Naive B cell (primary cell): ENCODE measurements at regions not wholly inside any gene's neighbourhood (a gene's known extent, or its start where the extent isn't known, plus 50 kb on each side); places are given as distances from the start of the nearest gene placed in this dataset.

Source experiments
- ATAC-seq, 2 donors: fragments of 150-1000 bp; cut with Tn5 transposase; 2 replicates each; pipeline ENCODE4 v1.10.0; 2021; ENCODE audit warnings: low read depth in 2 of 2, mild to moderate bottlenecking in 2 of 2, moderate library complexity in 2 of 2
- DNase-seq: peaks from one replicate; pipeline ENCODE4 v3.0.0; 2022
- H3K27ac Mint-ChIP-seq, 6 donors: one replicate each; pipeline ENCODE4 v1.8.0; 2020 to 2022; ENCODE audit warnings: mild to moderate bottlenecking in 6 of 6, mixed read lengths in 6 of 6, moderate library complexity in 5 of 6, inconsistent platforms in 2 of 6
- H3K27me3 Mint-ChIP-seq, 3 donors: one replicate each; pipeline ENCODE4 v1.8.0; 2021 to 2022; ENCODE audit warnings: mixed read lengths in 3 of 3, mild to moderate bottlenecking in 1 of 3
- H3K36me3 Mint-ChIP-seq, 2 donors: one replicate each; pipeline ENCODE4 v1.8.0; 2020 to 2022; ENCODE audit warnings: mixed read lengths in 2 of 2, inconsistent platforms in 1 of 2, mild to moderate bottlenecking in 1 of 2
- H3K4me1 Mint-ChIP-seq, 3 donors: one replicate each; pipeline ENCODE4 v1.8.0; 2020 to 2022; ENCODE audit warnings: mixed read lengths in 3 of 3, inconsistent platforms in 1 of 3, mild to moderate bottlenecking in 1 of 3, moderate library complexity in 1 of 3
- H3K4me3 Mint-ChIP-seq, 8 donors: one replicate each; pipeline ENCODE4 v1.8.0; 2020 to 2022; ENCODE audit warnings: mild to moderate bottlenecking in 8 of 8, mixed read lengths in 8 of 8, moderate library complexity in 8 of 8, inconsistent platforms in 2 of 8
- H3K9me3 Mint-ChIP-seq, 7 donors: one replicate each; pipeline ENCODE4 v1.8.0; 2020 to 2022; ENCODE audit warnings: mixed read lengths in 7 of 7, mild to moderate bottlenecking in 5 of 7, inconsistent platforms in 2 of 7, moderate library complexity in 1 of 7

DNA sequence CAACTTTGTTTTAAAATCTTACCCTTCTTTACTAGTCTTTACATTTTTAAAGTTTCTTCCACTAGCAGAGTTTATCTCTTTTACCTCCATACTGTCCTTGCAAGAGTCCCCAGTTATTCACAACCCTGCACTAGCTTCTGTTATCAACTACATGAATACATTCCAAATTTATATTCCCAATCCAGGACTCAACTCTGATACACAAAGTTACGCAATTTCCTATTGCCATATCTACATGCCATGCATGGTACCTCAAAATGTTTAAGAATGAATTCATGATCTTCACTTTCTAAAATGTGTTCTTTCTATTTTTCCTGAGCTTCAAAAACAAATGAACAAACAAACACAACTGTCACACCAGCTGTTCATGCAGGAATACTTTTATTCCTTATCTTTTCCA lies 668.7 kb downstream of the CDH18 start:
- H3K27me3 Mint-ChIP-seq: no peaks in the 10 kb centered on the region
- H3K36me3 Mint-ChIP-seq: no peaks in the 10 kb centered on the region
- H3K4me1 Mint-ChIP-seq: no peaks in the 10 kb centered on the region
- peaks cover 0 to 12% (median 5%) of the 10 kb centered on the region in 7 donors for H3K9me3 Mint-ChIP-seq
- ATAC-seq (no peak), DNase-seq (no peak)
- no peak overlapping the region for H3K4me3 Mint-ChIP-seq
- no peak overlapping the region for H3K27ac Mint-ChIP-seq

DNA sequence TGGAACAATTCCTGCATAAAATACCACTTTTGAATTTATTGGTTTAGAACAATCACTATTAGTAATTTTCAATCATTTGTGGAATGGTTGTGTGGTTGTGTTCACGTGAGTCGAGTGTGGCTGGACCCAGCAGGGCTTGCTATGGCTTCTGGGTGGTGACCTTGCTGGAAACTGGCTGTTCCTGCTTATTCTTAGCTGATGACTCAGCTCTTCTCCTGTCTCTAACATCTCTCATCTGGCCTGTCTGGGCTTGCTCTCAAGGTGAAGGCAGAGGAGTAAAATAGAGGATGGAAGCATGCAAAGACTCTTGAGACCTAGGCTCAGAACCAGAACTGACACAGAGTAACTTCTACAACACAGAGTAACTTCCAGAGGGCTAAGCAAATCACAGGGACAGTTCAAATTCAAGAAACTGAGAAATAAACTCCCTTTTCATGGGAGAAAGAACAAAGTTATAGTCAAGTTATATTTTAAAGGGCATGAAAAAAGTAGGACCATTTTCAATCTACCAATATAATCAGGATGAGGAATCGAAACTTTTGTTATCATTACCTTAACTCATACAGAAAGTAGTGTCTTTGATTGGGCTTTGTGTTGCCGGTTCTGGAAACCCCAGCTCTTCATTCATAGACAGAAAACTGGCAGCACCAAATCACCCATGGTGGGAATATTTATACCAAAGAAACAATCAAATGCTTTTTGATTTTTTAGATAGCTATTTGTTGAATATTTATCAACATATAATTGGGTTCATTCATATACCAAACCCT lies 665.1 kb downstream of the CDH18 start:
- Mint-ChIP-seq H3K9me3 (peaks cover 0 to 8% (median 4%) of the 10 kb centered on the region in 7 donors), H3K27me3 (no peaks in the 10 kb centered on the region), H3K36me3 (no peaks in the 10 kb centered on the region)

DNA sequence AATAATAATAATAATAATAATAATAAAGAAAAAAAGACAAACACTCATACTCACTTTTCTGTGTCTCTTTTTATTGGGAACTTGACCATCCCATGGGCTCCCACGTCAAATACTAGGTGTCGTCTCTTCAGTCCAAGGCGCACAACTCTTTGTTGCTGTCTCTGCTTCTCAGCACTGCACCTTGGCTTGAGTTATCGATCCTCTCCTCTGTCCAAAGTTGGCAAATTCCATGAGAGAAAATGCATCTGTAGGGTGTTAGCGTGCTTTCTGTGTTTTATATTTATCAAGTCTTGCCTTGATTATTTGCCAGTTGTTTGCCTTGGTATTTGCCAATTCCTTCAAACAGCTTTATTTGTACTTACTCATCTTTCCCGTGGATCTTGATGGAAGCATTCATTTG lies 653.7 kb downstream of the CDH18 start:
- DNase-seq (no peak), ATAC-seq (no peak)
- Mint-ChIP-seq H3K4me1 (no peaks in the 10 kb centered on the region), H3K27ac (no peak overlapping the region), H3K36me3 (no peaks in the 10 kb centered on the region), H3K27me3 (no peaks in the 10 kb centered on the region), H3K4me3 (no peak overlapping the region), H3K9me3 (peaks cover 0 to 15% (median 7%) of the 10 kb centered on the region in 7 donors)

More for the DNA sequence above, 665.1 kb downstream of the CDH18 start:
- no peaks in the 10 kb centered on the region for H3K4me1 Mint-ChIP-seq
- no peak overlapping the region for H3K4me3 Mint-ChIP-seq
- DNase-seq: no peak
- no peak for ATAC-seq
- peak overlapping the region in 1 of 6 donors; percentile 14 for H3K27ac Mint-ChIP-seq

DNA sequence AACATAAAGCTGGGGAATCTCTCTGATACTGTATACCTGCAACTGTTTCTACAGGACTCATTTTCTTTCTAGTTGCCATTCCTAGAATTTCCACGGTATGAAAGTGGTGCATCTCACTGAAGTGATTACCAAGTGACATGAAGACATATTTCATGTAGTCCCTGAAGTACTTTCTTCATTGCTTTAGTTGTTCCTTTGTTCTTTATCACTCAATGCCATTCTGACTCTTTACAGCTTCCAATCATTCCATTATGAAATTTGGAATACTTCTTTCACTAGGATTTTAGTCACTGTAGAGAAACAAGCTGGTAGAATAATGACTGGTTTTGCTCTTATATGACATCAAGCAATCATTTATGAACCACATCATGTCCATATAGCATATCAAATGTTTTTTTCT lies 645.1 kb downstream of the CDH18 start:
- DNase-seq: no peak

DNA sequence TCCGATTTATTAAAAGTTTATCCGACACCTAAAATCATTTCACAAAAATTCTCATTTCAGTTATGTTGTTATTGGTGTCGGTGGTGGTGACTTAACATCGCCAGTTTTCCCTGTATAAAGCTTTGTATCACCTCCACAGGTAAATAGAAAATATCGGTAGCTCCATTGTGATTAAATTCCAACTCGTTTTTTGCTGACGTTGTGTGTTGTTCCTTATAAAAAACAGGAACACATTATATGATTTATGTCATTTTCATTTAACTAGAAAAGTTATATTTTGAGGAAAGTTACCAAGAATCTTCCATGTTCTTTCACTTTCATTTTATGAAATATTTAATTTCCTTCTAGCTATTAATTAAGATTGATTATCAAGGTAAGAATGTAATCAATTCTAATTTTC lies 635.9 kb downstream of the CDH18 start:
- H3K36me3 Mint-ChIP-seq: no peaks in the 10 kb centered on the region
- H3K9me3 Mint-ChIP-seq: peaks cover 0 to 4% (median 0%) of the 10 kb centered on the region in 7 donors
- no peak for DNase-seq
- H3K27me3 Mint-ChIP-seq: no peaks in the 10 kb centered on the region
- no peaks in the 10 kb centered on the region for H3K4me1 Mint-ChIP-seq
- H3K4me3 Mint-ChIP-seq: no peak overlapping the region
- H3K27ac Mint-ChIP-seq: no peak overlapping the region
- no peak for ATAC-seq

More for the DNA sequence above, 645.1 kb downstream of the CDH18 start:
- Mint-ChIP-seq H3K4me3 (no peak overlapping the region), H3K4me1 (no peaks in the 10 kb centered on the region), H3K9me3 (peaks cover 0 to 9% (median 3%) of the 10 kb centered on the region in 7 donors), H3K27ac (no peak overlapping the region), H3K36me3 (no peaks in the 10 kb centered on the region), H3K27me3 (no peaks in the 10 kb centered on the region)
- no peak for ATAC-seq

DNA sequence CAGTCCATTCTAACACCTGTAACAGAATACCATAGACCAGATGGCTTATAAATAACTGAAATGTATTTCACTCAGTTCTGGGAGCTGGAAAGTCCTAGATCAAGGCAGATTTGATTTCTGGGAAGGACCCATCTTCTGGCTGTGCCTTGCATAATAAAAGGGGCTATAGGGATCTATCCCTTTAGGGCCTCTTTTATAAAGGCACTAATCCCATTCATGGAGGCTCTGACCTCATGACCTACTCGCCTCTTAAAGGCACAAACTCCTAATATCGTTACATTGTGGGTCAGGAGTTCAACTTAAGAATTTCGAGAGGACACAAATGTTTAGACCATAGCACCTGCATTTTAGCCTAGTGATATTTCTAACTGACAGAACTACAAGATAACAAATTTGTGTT lies 619.0 kb downstream of the CDH18 start:
- Mint-ChIP-seq H3K36me3 (no peaks in the 10 kb centered on the region), H3K4me3 (no peak overlapping the region), H3K9me3 (peaks cover 0 to 4% (median 0%) of the 10 kb centered on the region in 7 donors), H3K4me1 (no peaks in the 10 kb centered on the region), H3K27me3 (no peaks in the 10 kb centered on the region), H3K27ac (no peak overlapping the region)
- no peak for ATAC-seq
- no peak for DNase-seq

DNA sequence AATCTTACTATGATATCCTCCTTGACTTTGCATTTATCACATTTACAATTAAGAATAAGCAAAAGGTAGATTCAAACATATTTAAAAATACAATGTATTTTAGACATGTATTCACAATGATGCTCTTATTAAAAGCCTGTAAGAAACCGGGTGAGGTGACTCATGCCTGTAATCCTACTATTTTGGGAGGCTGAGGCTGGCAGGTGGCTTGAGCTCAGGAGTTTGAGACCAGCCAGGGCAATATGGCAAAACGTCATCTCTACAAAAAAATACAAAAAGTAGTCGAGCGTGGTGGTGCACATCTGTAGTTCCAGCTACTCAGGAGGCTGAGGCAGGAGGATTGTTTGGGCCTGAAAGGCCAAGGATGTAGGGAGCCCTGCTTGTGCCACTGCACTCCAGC lies 618.4 kb downstream of the CDH18 start:
- Mint-ChIP-seq H3K4me3 (no peak overlapping the region), H3K4me1 (no peaks in the 10 kb centered on the region), H3K9me3 (peaks cover 0 to 4% (median 0%) of the 10 kb centered on the region in 7 donors), H3K36me3 (no peaks in the 10 kb centered on the region), H3K27me3 (no peaks in the 10 kb centered on the region), H3K27ac (no peak overlapping the region)
- DNase-seq: no peak
- no peak for ATAC-seq

DNA sequence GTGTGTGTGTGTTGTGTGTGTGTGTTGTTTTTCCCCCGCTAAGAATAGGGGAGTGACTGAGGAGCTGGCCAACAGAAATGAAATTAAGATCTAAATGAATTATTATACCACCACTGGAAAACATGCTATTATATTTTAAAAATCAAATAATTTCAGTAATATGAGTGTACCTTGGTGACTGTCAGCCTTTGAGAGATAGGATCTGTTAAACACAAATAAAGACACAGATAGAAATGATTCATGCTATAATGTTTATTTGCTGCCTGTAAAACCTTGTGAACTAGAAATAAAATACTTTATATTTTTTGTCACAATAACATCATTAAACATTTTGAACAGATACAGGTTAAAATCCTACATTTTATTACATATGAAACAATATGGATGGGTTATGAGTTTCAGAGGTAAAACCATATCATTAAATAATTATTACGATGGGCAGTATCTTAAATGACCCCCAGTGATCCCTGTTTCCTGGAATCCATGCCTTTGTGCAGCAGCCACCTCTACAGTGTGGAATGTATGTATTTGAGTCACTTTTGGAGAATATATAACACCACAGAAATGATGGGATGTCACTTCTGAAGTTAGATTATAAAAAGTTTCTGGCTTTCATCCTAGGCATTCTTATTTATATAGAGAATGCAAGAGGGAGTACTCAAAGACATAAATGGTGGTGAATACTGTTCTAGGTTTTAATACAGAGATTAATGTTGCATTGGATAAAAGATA lies 617.2 kb downstream of the CDH18 start:
- ATAC-seq: no peak
- no peak for DNase-seq
- Mint-ChIP-seq H3K36me3 (no peaks in the 10 kb centered on the region), H3K9me3 (peaks cover 0 to 4% (median 0%) of the 10 kb centered on the region in 7 donors), H3K4me1 (no peaks in the 10 kb centered on the region), H3K27ac (no peak overlapping the region), H3K27me3 (no peaks in the 10 kb centered on the region), H3K4me3 (no peak overlapping the region)

DNA sequence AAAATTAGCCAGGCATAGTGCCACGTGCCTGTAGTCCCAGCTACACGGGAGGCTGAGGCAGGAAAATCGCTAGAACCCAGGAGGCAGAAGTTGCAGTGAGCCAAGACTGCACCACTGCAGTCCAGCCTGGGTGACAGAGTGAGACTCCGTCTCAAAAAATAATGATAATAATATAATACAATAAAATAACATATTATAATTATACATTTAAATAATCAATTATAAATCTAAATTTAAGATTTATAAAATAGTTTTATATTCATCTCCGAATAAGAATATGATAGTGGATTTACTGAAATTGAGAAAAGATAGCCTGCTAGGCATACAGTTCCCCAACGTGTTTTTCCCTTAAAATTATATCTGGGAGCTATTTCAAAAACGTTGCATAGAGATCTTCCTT lies 599.6 kb downstream of the CDH18 start:
- ATAC-seq: no peak
- H3K27ac Mint-ChIP-seq: no peak overlapping the region
- no peak overlapping the region for H3K4me3 Mint-ChIP-seq
- H3K36me3 Mint-ChIP-seq: no peaks in the 10 kb centered on the region
- peaks cover 0 to 20% (median 6%) of the 10 kb centered on the region in 7 donors for H3K9me3 Mint-ChIP-seq
- H3K4me1 Mint-ChIP-seq: no peaks in the 10 kb centered on the region
- DNase-seq: no peak
- H3K27me3 Mint-ChIP-seq: no peaks in the 10 kb centered on the region

DNA sequence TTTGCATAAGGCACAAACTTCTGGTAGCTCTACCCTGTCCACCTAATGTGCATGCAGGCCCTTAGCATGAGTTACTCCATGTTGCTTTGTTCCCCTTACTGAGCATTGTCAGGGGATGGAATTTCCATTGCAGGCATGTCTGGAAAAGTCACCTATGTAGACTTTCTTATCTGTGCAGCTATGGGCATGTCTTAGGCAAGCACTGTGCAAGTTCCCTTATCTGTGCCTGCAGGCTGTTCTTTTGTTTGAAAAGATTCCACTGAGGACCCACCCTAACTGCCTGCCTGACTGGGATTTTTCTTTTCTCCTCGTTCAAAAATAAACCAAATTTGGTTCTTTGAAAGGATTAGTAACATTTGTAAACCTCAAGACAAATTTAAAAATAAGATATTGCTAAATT lies 587.0 kb downstream of the CDH18 start:
- H3K36me3 Mint-ChIP-seq: no peaks in the 10 kb centered on the region
- H3K9me3 Mint-ChIP-seq: peaks cover 0 to 6% (median 0%) of the 10 kb centered on the region in 7 donors
- H3K4me3 Mint-ChIP-seq: no peak overlapping the region
- no peaks in the 10 kb centered on the region for H3K27me3 Mint-ChIP-seq
- ATAC-seq: no peak
- H3K4me1 Mint-ChIP-seq: no peaks in the 10 kb centered on the region
- DNase-seq: no peak
- no peak overlapping the region for H3K27ac Mint-ChIP-seq

DNA sequence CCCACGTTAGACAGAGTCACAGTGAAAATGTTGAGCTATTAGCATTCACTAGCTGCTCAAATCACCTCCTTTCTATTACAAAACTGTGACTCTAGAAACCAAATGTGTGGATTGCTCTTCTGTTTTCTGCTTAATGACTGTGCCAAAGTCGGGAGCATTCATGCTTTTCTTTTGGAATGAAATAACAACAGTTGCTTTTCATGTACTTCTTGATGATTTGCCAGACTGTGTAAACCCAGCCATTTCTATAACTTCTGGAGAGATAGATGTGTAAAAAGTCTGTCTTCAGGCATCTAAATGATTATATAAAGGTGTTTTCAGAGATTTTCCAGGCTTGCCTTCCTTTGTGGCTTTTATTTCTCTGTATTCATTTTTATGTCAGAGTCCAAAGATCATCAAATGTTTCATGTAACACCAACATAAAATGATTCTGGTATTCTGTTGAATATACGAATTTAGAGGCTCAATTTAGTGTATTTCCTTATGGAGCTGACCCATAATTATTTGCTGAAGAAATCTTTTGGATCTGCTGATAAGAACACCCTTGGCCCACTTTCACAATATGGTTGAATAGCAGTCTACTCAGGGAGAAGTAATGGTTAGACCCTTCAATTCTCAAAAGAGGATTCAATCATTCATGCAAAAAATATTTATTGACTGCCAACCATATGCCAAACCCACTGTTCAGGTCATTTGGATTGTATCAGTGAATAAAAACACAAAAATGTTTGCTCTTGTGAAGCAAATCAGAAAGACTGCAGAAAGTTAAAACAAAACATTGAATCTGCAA lies 581.2 kb downstream of the CDH18 start:
- Mint-ChIP-seq H3K27ac (no peak overlapping the region), H3K4me3 (no peak overlapping the region), H3K4me1 (no peaks in the 10 kb centered on the region), H3K9me3 (peaks cover 0 to 32% (median 6%) of the 10 kb centered on the region in 7 donors), H3K36me3 (no peaks in the 10 kb centered on the region), H3K27me3 (no peaks in the 10 kb centered on the region)
- DNase-seq (no peak), ATAC-seq (no peak)

DNA sequence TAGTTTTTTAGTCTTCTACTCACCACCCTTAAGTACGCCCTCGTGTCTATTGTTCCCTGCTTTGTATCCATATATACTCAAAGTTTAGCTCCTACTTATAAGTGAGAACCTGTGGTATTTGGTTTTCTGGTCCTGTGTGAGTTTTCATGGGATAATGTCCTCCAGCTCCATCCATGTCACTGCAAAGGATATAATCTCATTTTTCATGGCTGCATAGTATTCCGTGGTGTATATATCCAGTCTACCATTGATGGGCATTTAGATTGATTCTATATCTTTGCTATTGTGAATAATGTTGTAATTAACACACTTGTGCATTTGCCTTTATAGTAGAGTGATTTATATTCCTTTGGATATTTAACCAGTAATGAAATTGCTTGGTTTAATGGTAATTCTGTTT lies 579.9 kb downstream of the CDH18 start:
- ATAC-seq: no peak
- Mint-ChIP-seq H3K4me1 (no peaks in the 10 kb centered on the region), H3K36me3 (no peaks in the 10 kb centered on the region), H3K4me3 (no peak overlapping the region), H3K9me3 (peaks cover 3 to 32% (median 7%) of the 10 kb centered on the region in 7 donors), H3K27ac (no peak overlapping the region), H3K27me3 (no peaks in the 10 kb centered on the region)
- DNase-seq: no peak

DNA sequence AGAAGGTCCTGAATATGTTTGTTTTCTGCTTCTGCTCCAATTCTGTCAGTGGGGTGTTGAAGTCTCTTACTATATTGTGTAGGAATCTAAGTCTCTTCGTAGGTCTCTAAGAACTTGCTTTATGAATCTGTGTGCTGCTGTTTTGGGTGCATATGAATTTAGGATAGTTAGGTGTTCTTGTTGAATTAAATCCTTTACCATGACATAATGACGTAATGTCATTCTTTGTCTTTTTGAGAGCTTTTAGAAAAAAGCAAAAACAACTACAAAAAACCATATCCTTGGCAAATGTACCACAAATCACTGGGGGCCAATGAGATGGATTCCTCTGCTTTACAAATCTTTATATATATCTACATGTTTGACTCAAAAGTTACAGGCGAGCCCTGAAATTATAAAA lies 576.1 kb downstream of the CDH18 start:
- Mint-ChIP-seq H3K4me3 (no peak overlapping the region), H3K36me3 (no peaks in the 10 kb centered on the region), H3K27ac (no peak overlapping the region), H3K9me3 (peaks cover 5 to 27% (median 13%) of the 10 kb centered on the region in 7 donors), H3K27me3 (no peaks in the 10 kb centered on the region), H3K4me1 (no peaks in the 10 kb centered on the region)
- DNase-seq (no peak), ATAC-seq (no peak)
